MV-4-11 (cell line): ENCODE measurements at regions not wholly inside any gene's neighbourhood (a gene's known extent, or its start where the extent isn't known, plus 50 kb on each side); places are given as distances from the start of the nearest gene placed in this dataset.
"Not testable (repeated sequence)": the region's sequence is repeated elsewhere in the genome, so short reads cannot be mapped to it uniquely, and the experiment has no call there.

Experiments
- DNase-seq: peaks from one replicate; lab custom pipeline; 2025; lab: John Stamatoyannopoulos, UW

GRCh38 chr12:31820832-31821231 is 92.0 kb upstream of the AMN1 start:
- no peak for DNase-seq

GRCh38 chr12:31819427-31819826 is 90.6 kb upstream of the AMN1 start:
- no peak for DNase-seq

- DNase-seq: no peak
Measured at GRCh38 chr12:31818623-31819268, 89.9 kb upstream of the AMN1 start.

GRCh38 chr12:31817120-31817519 is 88.3 kb upstream of the AMN1 start:
- peak; percentile 23 for DNase-seq

GRCh38 chr12:31815096-31815495 is 86.3 kb upstream of the AMN1 start:
- no peak for DNase-seq

- no peak for DNase-seq
Measured at GRCh38 chr12:31813305-31813704, 84.5 kb upstream of the AMN1 start.

- no peak for DNase-seq
Measured at GRCh38 chr12:31807773-31808097, 78.9 kb upstream of the AMN1 start.

- DNase-seq: not testable (repeated sequence)
Measured at GRCh38 chr12:31807081-31807772, 78.4 kb upstream of the AMN1 start.

- not testable (repeated sequence) for DNase-seq
Measured at GRCh38 chr12:31805681-31806080, 76.9 kb upstream of the AMN1 start.

GRCh38 chr12:31804707-31805106 is 75.9 kb upstream of the AMN1 start:
- not testable (repeated sequence) for DNase-seq

- DNase-seq: no peak
Measured at GRCh38 chr12:31804185-31804504, 75.3 kb upstream of the AMN1 start.

- DNase-seq: no peak
Measured at GRCh38 chr12:31803306-31804184, 74.7 kb upstream of the AMN1 start.

GRCh38 chr12:31801872-31802271 is 73.1 kb upstream of the AMN1 start:
- no peak for DNase-seq

GRCh38 chr12:31797230-31797872 is 68.5 kb upstream of the AMN1 start:
- no peak for DNase-seq

GRCh38 chr12:31796270-31796951 is 67.6 kb upstream of the AMN1 start:
- DNase-seq: no peak

GRCh38 chr12:31794745-31795144 is 65.9 kb upstream of the AMN1 start:
- DNase-seq: no peak

GRCh38 chr12:31791265-31791664 is 62.4 kb upstream of the AMN1 start:
- DNase-seq: not testable (repeated sequence)

- no peak for DNase-seq
Measured at GRCh38 chr12:31790759-31791158, 61.9 kb upstream of the AMN1 start.

- no peak for DNase-seq
Measured at GRCh38 chr12:31785318-31785717, 56.5 kb upstream of the AMN1 start.

- DNase-seq: peak; percentile 49
Measured at GRCh38 chr12:31783996-31784645, 55.3 kb upstream of the AMN1 start.

GRCh38 chr12:31783556-31783955 is 54.7 kb upstream of the AMN1 start:
- no peak for DNase-seq
